GM12878 (cell line): ENCODE measurements at regions not wholly inside any gene's neighbourhood (a gene's known extent, or its start where the extent isn't known, plus 50 kb on each side); places are given as distances from the start of the nearest gene placed in this dataset.

Source experiments
- ATF3 ChIP-seq: IDR thresholded peaks from 2 replicates; pipeline ENCODE4 v1.6.1; 2011; ENCODE audit warnings: low read depth, mild to moderate bottlenecking, low read length, moderate library complexity, borderline replicate concordance; ENCODE audit errors: extremely low read depth
- KLF5 ChIP-seq: fragments of 450-650 bp; IDR thresholded peaks from 2 replicates; pipeline ENCODE4 v1.6.1; 2014; ENCODE audit warnings: mild to moderate bottlenecking; ENCODE audit not compliant: partially characterized antibody
- POLR2A ChIP-seq: IDR thresholded peaks from 2 replicates; pipeline ENCODE4 v1.6.1; 2011; ENCODE audit warnings: low read depth, mild to moderate bottlenecking, low read length
- RB1 ChIP-seq: fragments of 450-650 bp; formaldehyde crosslinking; IDR thresholded peaks from 2 replicates; pipeline ENCODE4 v1.6.1; 2017; ENCODE audit warnings: mild to moderate bottlenecking, borderline replicate concordance
- RFX5 ChIP-seq: IDR thresholded peaks from 2 replicates; pipeline ENCODE4 v1.6.1; 2011; ENCODE audit warnings: low read depth, low read length, improper control_type of control experiment
- ZNF217 ChIP-seq: fragments of 450-650 bp; IDR thresholded peaks from 2 replicates; pipeline ENCODE4 v1.6.1; 2017; ENCODE audit warnings: antibody characterized with exemption, mild to moderate bottlenecking
- TF ChIP-seq, protein P1 (sequence below): IDR thresholded peaks from 2 replicates; pipeline ENCODE4 v1.6.1; 2012; ENCODE audit warnings: mild to moderate bottlenecking, low read depth, low read length
- TF ChIP-seq, protein P2 (sequence below): fragments of 450-650 bp; IDR thresholded peaks from 2 replicates; pipeline ENCODE4 v1.6.1; 2017; ENCODE audit warnings: low read depth, mild to moderate bottlenecking, moderate library complexity

- no peak for TF ChIP-seq KLF5
- TF ChIP-seq, protein P1, sequence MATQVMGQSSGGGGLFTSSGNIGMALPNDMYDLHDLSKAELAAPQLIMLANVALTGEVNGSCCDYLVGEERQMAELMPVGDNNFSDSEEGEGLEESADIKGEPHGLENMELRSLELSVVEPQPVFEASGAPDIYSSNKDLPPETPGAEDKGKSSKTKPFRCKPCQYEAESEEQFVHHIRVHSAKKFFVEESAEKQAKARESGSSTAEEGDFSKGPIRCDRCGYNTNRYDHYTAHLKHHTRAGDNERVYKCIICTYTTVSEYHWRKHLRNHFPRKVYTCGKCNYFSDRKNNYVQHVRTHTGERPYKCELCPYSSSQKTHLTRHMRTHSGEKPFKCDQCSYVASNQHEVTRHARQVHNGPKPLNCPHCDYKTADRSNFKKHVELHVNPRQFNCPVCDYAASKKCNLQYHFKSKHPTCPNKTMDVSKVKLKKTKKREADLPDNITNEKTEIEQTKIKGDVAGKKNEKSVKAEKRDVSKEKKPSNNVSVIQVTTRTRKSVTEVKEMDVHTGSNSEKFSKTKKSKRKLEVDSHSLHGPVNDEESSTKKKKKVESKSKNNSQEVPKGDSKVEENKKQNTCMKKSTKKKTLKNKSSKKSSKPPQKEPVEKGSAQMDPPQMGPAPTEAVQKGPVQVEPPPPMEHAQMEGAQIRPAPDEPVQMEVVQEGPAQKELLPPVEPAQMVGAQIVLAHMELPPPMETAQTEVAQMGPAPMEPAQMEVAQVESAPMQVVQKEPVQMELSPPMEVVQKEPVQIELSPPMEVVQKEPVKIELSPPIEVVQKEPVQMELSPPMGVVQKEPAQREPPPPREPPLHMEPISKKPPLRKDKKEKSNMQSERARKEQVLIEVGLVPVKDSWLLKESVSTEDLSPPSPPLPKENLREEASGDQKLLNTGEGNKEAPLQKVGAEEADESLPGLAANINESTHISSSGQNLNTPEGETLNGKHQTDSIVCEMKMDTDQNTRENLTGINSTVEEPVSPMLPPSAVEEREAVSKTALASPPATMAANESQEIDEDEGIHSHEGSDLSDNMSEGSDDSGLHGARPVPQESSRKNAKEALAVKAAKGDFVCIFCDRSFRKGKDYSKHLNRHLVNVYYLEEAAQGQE = no peak
- TF ChIP-seq, protein P2, sequence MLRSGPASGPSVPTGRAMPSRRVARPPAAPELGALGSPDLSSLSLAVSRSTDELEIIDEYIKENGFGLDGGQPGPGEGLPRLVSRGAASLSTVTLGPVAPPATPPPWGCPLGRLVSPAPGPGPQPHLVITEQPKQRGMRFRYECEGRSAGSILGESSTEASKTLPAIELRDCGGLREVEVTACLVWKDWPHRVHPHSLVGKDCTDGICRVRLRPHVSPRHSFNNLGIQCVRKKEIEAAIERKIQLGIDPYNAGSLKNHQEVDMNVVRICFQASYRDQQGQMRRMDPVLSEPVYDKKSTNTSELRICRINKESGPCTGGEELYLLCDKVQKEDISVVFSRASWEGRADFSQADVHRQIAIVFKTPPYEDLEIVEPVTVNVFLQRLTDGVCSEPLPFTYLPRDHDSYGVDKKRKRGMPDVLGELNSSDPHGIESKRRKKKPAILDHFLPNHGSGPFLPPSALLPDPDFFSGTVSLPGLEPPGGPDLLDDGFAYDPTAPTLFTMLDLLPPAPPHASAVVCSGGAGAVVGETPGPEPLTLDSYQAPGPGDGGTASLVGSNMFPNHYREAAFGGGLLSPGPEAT = no peak
- no peak for TF ChIP-seq RFX5
- no peak for TF ChIP-seq ZNF217
- TF ChIP-seq POLR2A = no peak
- TF ChIP-seq ATF3 = no peak
- no peak for TF ChIP-seq RB1
Observed at GRCh38 chr6:169985121-169986015, 233.9 kb downstream of the ERMARD start (continued).
